ENCODE measurements at regions not wholly inside any gene's neighbourhood (a gene's known extent, or its start where the extent isn't known, plus 50 kb on each side); places are given as distances from the start of the nearest gene placed in this dataset.

DNA sequence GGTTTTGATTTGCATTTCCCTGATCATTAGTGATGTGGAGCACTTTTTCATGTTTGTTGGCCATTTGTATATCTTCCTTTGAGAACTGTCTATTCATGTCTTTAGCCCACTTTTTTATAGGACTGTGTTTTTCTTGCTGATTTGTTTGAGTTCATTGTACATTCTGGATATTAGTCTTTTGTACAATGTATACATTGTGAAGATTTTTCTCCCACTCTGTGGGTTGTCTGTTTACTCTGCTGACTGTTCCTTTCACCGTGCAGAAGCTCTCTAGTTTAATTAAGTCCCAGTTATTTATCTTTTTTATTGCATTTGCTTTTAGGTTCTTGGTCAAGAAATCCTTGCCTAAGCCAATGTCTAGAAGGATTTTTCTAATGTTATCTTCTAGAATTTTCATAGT is 91.1 kb upstream of the ATP11B start:
- TF ChIP-seq, protein P1, sequence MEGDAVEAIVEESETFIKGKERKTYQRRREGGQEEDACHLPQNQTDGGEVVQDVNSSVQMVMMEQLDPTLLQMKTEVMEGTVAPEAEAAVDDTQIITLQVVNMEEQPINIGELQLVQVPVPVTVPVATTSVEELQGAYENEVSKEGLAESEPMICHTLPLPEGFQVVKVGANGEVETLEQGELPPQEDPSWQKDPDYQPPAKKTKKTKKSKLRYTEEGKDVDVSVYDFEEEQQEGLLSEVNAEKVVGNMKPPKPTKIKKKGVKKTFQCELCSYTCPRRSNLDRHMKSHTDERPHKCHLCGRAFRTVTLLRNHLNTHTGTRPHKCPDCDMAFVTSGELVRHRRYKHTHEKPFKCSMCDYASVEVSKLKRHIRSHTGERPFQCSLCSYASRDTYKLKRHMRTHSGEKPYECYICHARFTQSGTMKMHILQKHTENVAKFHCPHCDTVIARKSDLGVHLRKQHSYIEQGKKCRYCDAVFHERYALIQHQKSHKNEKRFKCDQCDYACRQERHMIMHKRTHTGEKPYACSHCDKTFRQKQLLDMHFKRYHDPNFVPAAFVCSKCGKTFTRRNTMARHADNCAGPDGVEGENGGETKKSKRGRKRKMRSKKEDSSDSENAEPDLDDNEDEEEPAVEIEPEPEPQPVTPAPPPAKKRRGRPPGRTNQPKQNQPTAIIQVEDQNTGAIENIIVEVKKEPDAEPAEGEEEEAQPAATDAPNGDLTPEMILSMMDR (IDR thresholded peaks at IDR 0.05): no peak
- TF ChIP-seq POLR2A (IDR thresholded peaks at IDR 0.05): no peak

Measured in body of pancreas (tissue), 4 donors.